Nephron progenitor cell (in vitro differentiated cells): ENCODE measurements at regions not wholly inside any gene's neighbourhood (a gene's known extent, or its start where the extent isn't known, plus 50 kb on each side); places are given as distances from the start of the nearest gene placed in this dataset.

Experiments used
- DNase-seq: peaks from one replicate; pipeline ENCODE4 v3.0.0; 2021
- H3K27ac Mint-ChIP-seq: 2 replicates; pipeline ENCODE4 v1.8.0; 2021; ENCODE audit warnings: mild to moderate bottlenecking, moderate library complexity, mixed read lengths
- H3K27me3 Mint-ChIP-seq: 2 replicates; pipeline ENCODE4 v1.8.0; 2021; ENCODE audit warnings: mild to moderate bottlenecking, low read depth, mixed read lengths; ENCODE audit not compliant: poor library complexity
- H3K36me3 Mint-ChIP-seq: 2 replicates; pipeline ENCODE4 v1.8.0; 2021; ENCODE audit warnings: low read depth, mixed read lengths
- H3K4me1 Mint-ChIP-seq: 2 replicates; pipeline ENCODE4 v1.8.0; 2021; ENCODE audit warnings: mixed read lengths
- H3K4me3 Mint-ChIP-seq: 2 replicates; pipeline ENCODE4 v1.8.0; 2021; ENCODE audit warnings: mild to moderate bottlenecking, moderate library complexity, mixed read lengths
- H3K9me3 Mint-ChIP-seq: 2 replicates; pipeline ENCODE4 v1.8.0; 2021; ENCODE audit warnings: mild to moderate bottlenecking, moderate library complexity, mixed read lengths
- CTCF ChIP-seq: fragments of 200-600 bp; sonication (generic); IDR thresholded peaks from 2 replicates; pipeline ENCODE4 v1.5.0; 2021; ENCODE audit warnings: antibody characterized with exemption

GRCh38 chr12:85720308-85721033 is 115.7 kb downstream of the RASSF9 start:
- Mint-ChIP-seq H3K36me3 (peaks cover 6% of the 10 kb centered on the region), H3K27ac (no peak overlapping the region)

GRCh38 chr12:85725991-85726390 is 110.2 kb downstream of the RASSF9 start:
- TF ChIP-seq CTCF: no peak
- Mint-ChIP-seq H3K9me3 (no peaks in the 10 kb centered on the region), H3K4me1 (no peaks in the 10 kb centered on the region), H3K27me3 (no peaks in the 10 kb centered on the region), H3K27ac (no peak overlapping the region), H3K4me3 (no peak overlapping the region), H3K36me3 (no peaks in the 10 kb centered on the region)
- no peak for DNase-seq

More at GRCh38 chr12:85720308-85721033, 115.7 kb downstream of the RASSF9 start:
- Mint-ChIP-seq H3K27me3 (no peaks in the 10 kb centered on the region), H3K9me3 (peaks cover 9% of the 10 kb centered on the region), H3K4me1 (no peaks in the 10 kb centered on the region), H3K4me3 (no peak overlapping the region)
- no peak for DNase-seq
- TF ChIP-seq CTCF: no peak

- no peak overlapping the region for H3K27ac Mint-ChIP-seq
- no peaks in the 10 kb centered on the region for H3K27me3 Mint-ChIP-seq
- no peaks in the 10 kb centered on the region for H3K4me1 Mint-ChIP-seq
- DNase-seq: no peak
- no peaks in the 10 kb centered on the region for H3K9me3 Mint-ChIP-seq
- TF ChIP-seq CTCF: no peak
- no peaks in the 10 kb centered on the region for H3K36me3 Mint-ChIP-seq
- no peak overlapping the region for H3K4me3 Mint-ChIP-seq
Observed at GRCh38 chr12:85733221-85733840, 102.9 kb downstream of the RASSF9 start.

GRCh38 chr12:85733984-85734383 is 102.2 kb downstream of the RASSF9 start:
- Mint-ChIP-seq H3K27ac (no peak overlapping the region), H3K9me3 (no peaks in the 10 kb centered on the region), H3K36me3 (no peaks in the 10 kb centered on the region), H3K4me1 (no peaks in the 10 kb centered on the region), H3K27me3 (no peaks in the 10 kb centered on the region), H3K4me3 (no peak overlapping the region)
- no peak for TF ChIP-seq CTCF
- no peak for DNase-seq

- DNase-seq: no peak
- Mint-ChIP-seq H3K9me3 (no peaks in the 10 kb centered on the region), H3K27me3 (peaks cover 2% of the 10 kb centered on the region), H3K4me3 (no peak overlapping the region), H3K36me3 (no peaks in the 10 kb centered on the region), H3K27ac (no peak overlapping the region), H3K4me1 (no peaks in the 10 kb centered on the region)
- no peak for TF ChIP-seq CTCF
Observed at GRCh38 chr12:85740186-85740585, 96.0 kb downstream of the RASSF9 start.

- no peak overlapping the region for H3K27ac Mint-ChIP-seq
- no peak for TF ChIP-seq CTCF
Observed at GRCh38 chr12:85741046-85741445, 95.2 kb downstream of the RASSF9 start.

More at GRCh38 chr12:85741046-85741445, 95.2 kb downstream of the RASSF9 start:
- H3K27me3 Mint-ChIP-seq: peaks cover 2% of the 10 kb centered on the region
- no peaks in the 10 kb centered on the region for H3K9me3 Mint-ChIP-seq
- DNase-seq: no peak
- H3K4me1 Mint-ChIP-seq: no peaks in the 10 kb centered on the region
- no peaks in the 10 kb centered on the region for H3K36me3 Mint-ChIP-seq
- H3K4me3 Mint-ChIP-seq: no peak overlapping the region
